ENCODE measurements at regions not wholly inside any gene's neighbourhood (a gene's known extent, or its start where the extent isn't known, plus 50 kb on each side); places are given as distances from the start of the nearest gene placed in this dataset.

GRCh38 chr15:47443839-47444238 is 273.5 kb upstream of the SEMA6D start:
- DNase-seq (ENCODE audit: low read depth, low spot score) = no peak

GRCh38 chr15:47445723-47446392 is 271.4 kb upstream of the SEMA6D start:
- no peak for DNase-seq (ENCODE audit: low read depth, low spot score)

GRCh38 chr15:47460795-47461573 is 256.3 kb upstream of the SEMA6D start:
- no peak for DNase-seq (ENCODE audit: low read depth, low spot score)

- DNase-seq (ENCODE audit: low read depth, low spot score) = no peak
Observed at GRCh38 chr15:47461652-47462141, 255.6 kb upstream of the SEMA6D start.

GRCh38 chr15:47466357-47466756 is 250.9 kb upstream of the SEMA6D start:
- no peak for DNase-seq (ENCODE audit: low read depth, low spot score)

- DNase-seq (ENCODE audit: low read depth, low spot score) = no peak
Observed at GRCh38 chr15:47470983-47471382, 246.3 kb upstream of the SEMA6D start.

- DNase-seq (ENCODE audit: low read depth, low spot score) = no peak
Observed at GRCh38 chr15:47473106-47473725, 244.1 kb upstream of the SEMA6D start.

- DNase-seq (ENCODE audit: low read depth, low spot score) = no peak
Observed at GRCh38 chr15:47473832-47474231, 243.5 kb upstream of the SEMA6D start.

GRCh38 chr15:47475336-47475735 is 242.0 kb upstream of the SEMA6D start:
- no peak for DNase-seq (ENCODE audit: low read depth, low spot score)

GRCh38 chr15:47477341-47477740 is 240.0 kb upstream of the SEMA6D start:
- no peak for DNase-seq (ENCODE audit: low read depth, low spot score)

- no peak for DNase-seq (ENCODE audit: low read depth, low spot score)
Observed at GRCh38 chr15:47484059-47484458, 233.2 kb upstream of the SEMA6D start.

- DNase-seq (ENCODE audit: low read depth, low spot score) = no peak
Observed at GRCh38 chr15:47484997-47485396, 232.3 kb upstream of the SEMA6D start.

- no peak for DNase-seq (ENCODE audit: low read depth, low spot score)
Observed at GRCh38 chr15:47485419-47485818, 231.9 kb upstream of the SEMA6D start.

- DNase-seq (ENCODE audit: low read depth, low spot score) = no peak
Observed at GRCh38 chr15:47486040-47486439, 231.3 kb upstream of the SEMA6D start.

- no peak for DNase-seq (ENCODE audit: low read depth, low spot score)
Observed at GRCh38 chr15:47492195-47492594, 225.1 kb upstream of the SEMA6D start.

- DNase-seq (ENCODE audit: low read depth, low spot score) = no peak
Observed at GRCh38 chr15:47493357-47494247, 223.7 kb upstream of the SEMA6D start.

GRCh38 chr15:47496343-47497185 is 220.7 kb upstream of the SEMA6D start:
- no peak for DNase-seq (ENCODE audit: low read depth, low spot score)

GRCh38 chr15:47500842-47501241 is 216.5 kb upstream of the SEMA6D start:
- no peak for DNase-seq (ENCODE audit: low read depth, low spot score)

- no peak for DNase-seq (ENCODE audit: low read depth, low spot score)
Observed at GRCh38 chr15:47502041-47502440, 215.3 kb upstream of the SEMA6D start.

GRCh38 chr15:47503876-47504275 is 213.4 kb upstream of the SEMA6D start:
- no peak for DNase-seq (ENCODE audit: low read depth, low spot score)

Measured in brain pericyte (primary cell).